Activated T-cell treated with anti-CD3 and anti-CD28 coated beads for 48 hours (primary cell): ENCODE measurements at regions not wholly inside any gene's neighbourhood (a gene's known extent, or its start where the extent isn't known, plus 50 kb on each side); places are given as distances from the start of the nearest gene placed in this dataset.

Source experiments
- DNase-seq: peaks from one replicate; pipeline ENCODE4 v3.0.0-alpha.2; 2020; ENCODE audit warnings: low read depth

DNA sequence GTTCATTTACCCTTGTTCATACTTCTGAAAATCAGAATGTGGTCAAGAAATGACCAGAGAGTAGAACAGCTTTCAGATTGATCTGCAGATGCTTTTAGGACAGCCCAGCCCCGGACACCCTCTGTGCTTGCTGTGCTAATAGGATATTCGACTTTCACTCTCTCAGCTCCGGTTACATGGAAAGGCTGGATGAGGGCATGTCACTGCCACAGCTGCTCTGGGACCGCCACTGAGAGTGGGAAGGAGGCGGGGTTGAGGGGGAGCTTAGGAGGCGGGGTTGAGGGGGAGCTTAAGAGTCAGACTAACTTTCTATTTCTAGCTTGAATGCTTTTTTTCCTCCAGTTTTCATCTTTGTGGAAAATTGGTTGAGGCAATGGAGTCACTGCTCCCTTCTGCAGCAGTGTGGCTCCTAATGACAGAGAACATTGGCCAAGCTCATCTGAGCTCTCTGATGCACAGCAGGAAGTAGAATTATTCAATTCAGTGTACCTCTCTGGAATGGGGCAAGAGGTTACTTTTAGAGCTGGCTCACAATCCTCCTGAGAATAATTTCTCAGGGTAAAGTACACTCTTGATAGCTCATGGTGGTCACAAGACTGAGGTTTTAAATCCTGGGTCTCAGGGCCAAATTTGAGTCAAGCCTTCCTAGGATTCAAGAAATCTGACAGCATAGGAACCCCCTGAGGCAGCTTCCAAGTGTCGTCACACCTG, 74.6 kb upstream of the NPAS1 start:
- no peak for DNase-seq

- DNase-seq: no peak
Measured at GRCh38 chr19:46945694-46946489, 73.7 kb upstream of the NPAS1 start.

- DNase-seq: no peak
Measured at GRCh38 chr19:46946611-46947238, 72.9 kb upstream of the NPAS1 start.

- DNase-seq: no peak
Measured at GRCh38 chr19:46947866-46948265, 71.8 kb upstream of the NPAS1 start.

- no peak for DNase-seq
Measured at GRCh38 chr19:46950526-46951170, 69.0 kb upstream of the NPAS1 start.

GRCh38 chr19:46951171-46951986, 68.3 kb upstream of the NPAS1 start:
- DNase-seq: no peak

- no peak for DNase-seq
Measured at GRCh38 chr19:46952874-46953273, 66.8 kb upstream of the NPAS1 start.

- no peak for DNase-seq
Measured at GRCh38 chr19:46953955-46954501, 65.6 kb upstream of the NPAS1 start.

- DNase-seq: no peak
Measured at GRCh38 chr19:46954502-46954992, 65.1 kb upstream of the NPAS1 start.

DNA sequence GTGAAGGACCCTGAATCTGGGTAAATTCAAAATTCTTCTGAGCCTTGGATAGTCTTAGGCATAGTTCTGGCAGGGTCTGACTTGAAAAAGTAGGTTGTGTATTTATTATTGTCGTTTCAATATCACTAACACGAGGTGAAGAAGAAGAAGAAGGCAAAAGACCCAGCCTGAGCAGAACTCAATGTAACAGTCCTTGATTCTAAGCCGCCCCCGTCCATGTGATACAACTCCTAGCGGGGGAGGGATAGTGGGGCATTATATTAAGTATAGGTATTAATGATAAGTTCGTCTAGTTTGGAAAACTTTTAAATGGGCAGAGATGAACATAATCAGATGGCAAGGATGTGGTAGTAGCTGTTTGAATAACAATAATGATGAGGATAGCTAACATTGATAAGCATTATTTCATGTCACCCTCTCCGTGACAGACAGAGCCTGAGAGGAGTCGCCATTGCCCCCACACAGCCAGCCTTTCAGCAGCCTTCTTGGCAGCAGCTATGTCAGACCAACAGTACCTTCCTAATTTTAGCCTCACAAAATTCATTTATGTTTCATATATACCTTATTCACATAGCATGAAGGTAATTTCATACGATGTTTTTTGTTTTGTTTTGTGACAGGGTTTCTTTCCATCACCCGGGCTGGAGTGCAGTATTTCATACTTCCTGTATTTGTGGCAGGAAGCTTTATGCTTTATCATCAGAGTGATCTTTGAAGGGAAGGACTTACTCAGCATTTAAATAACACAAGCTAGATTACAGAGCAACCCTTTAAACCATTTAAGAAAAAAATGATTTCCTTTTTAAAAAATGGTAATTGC, 64.4 kb upstream of the NPAS1 start:
- DNase-seq: no peak

- no peak for DNase-seq
Measured at GRCh38 chr19:46955813-46956371, 63.7 kb upstream of the NPAS1 start.

GRCh38 chr19:46958532-46958931, 61.1 kb upstream of the NPAS1 start:
- DNase-seq: no peak

GRCh38 chr19:46959894-46960556, 59.6 kb upstream of the NPAS1 start:
- no peak for DNase-seq

GRCh38 chr19:46962030-46962570, 57.5 kb upstream of the NPAS1 start:
- no peak for DNase-seq

DNA sequence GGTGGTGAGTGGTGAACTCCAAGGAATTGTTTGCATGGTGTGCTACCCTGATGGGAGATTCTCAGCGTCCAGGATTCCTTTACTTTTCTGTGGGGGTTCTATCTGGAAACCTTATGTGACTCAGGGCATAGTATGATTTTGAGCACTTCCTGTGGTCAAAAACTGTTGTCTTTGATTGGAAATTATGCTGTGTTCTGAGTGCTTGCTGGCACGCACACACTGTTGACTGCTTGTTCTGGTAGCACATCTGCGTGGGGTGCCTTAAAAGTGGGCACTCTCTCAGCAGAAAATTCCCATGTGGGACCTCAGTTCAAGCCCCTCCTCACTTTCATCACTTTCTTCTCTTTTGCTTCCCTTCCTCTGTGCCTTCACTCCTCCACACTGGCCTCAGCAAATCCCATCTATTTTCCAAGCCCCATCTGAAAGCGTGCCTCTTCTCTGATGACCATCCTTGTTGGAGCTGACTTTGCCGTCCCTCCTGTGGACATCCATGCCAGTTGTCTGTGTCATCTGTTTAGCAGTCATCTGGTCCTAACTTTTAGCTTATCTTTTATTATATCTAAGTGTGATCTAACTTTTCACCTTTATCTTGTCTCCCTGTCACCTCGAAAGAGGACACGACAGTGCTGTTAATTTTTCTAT, 56.4 kb upstream of the NPAS1 start:
- no peak for DNase-seq

DNA sequence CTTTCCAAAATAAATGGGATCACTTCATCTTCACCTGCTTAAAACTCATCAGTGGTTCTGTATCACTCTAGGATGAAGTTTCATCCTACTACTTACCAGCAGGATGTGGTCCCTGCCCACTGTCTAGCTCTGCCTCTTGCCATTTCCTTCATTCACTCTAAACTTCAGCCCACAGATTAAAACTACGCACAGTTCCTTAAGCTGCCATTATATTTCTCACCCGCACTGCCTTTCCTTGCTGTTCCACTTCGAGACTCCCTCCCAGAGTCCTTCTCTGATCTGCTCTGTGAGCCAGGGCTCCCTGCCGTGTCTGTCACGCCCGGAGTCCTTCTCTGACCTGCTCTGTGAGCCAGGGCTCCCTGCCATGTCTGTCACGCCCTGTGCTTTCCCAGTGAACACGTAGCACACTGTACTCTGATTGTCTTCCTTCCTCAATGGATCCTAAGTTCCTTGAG, 52.0 kb upstream of the NPAS1 start:
- no peak for DNase-seq
